SH-SY5Y (cell line): ENCODE measurements at regions not wholly inside any gene's neighbourhood (a gene's known extent, or its start where the extent isn't known, plus 50 kb on each side); places are given as distances from the start of the nearest gene placed in this dataset.

Experiments
- GATA2 ChIP-seq: IDR thresholded peaks from 2 replicates; pipeline ENCODE4 v1.6.1; 2011; ENCODE audit warnings: mild to moderate bottlenecking, low read depth, low read length
- GATA3 ChIP-seq: IDR thresholded peaks from 2 replicates; pipeline ENCODE4 v1.6.1; 2011; ENCODE audit warnings: low read depth, mild to moderate bottlenecking, low read length, moderate library complexity

GRCh38 chr2:43082111-43082894, 144.1 kb downstream of the ZFP36L2 start:
- TF ChIP-seq GATA2 (no peak), GATA3 (no peak)
